Activated T-cell treated with anti-CD3 and anti-CD28 coated beads, Interleukin-2, amount 50 U/mL, for 48 hours (primary cell): ENCODE measurements at regions not wholly inside any gene's neighbourhood (a gene's known extent, or its start where the extent isn't known, plus 50 kb on each side); places are given as distances from the start of the nearest gene placed in this dataset.

Source experiments
- DNase-seq, 2 experiments: peaks; one replicate each; pipeline ENCODE4 v3.0.0-alpha.2; 2020

DNA sequence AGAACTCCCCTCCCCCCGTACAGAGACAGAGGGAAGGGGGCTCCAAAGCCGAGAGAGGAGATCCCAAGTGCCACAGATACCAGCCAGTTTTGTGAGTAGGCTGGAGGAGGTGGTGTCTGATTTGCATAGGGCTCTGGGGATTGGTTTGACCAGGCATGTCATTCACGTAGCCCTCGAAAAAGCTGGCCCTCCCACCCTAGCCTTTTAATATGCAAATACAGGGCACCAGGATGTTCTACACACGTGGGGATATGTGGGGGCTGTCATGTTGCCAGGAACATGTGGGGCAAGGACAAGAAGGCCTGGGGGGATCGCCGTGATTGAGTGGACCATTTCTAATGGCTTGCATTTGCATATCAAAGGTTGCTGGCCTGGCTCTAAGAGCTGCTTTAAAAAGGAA is 272.9 kb downstream of the PPP1R2C start:
- no peak for DNase-seq

GRCh38 chrX:42499620-42500019 is 278.3 kb downstream of the PPP1R2C start:
- DNase-seq = no peak

DNA sequence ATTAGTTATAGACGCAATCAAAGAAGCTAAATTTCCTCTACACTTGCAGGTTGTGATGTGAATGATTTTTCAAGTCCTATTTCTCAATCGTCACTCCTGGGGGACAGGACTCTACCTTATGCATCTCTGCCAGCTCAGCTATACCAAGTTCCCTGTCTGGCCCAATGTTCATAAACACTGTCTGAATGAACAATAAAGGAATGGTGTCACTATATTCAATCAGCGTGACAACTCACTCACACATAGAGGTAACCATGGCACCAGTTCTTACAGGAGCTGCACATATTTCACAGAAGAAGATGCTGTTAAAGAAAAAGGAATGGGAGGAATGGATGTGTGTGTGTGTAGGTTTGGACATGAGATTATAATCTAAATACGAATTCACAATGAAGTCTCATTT is 280.6 kb downstream of the PPP1R2C start:
- DNase-seq = no peak

- DNase-seq = no peak
Measured at GRCh38 chrX:42496239-42496638, 281.7 kb downstream of the PPP1R2C start.

DNA sequence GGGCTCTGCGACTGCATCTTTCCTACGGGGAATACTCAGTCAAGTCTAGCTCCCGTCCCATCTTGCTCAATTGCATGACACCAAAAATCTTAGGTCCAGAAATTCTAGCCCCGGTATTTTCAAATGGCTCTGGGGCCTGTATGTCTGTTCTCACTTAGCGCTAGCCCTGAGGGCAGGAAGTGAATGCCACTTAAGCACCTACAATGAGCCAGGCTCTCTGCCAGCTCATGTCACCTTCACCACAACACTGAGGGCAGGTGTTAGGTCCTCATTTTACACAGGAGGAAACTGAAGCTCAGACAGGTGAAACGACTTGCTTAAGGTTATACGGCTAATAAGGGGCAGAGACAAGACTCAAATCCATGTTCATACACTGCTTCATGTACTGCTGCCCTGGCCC is 282.8 kb downstream of the PPP1R2C start:
- DNase-seq = no peak

DNA sequence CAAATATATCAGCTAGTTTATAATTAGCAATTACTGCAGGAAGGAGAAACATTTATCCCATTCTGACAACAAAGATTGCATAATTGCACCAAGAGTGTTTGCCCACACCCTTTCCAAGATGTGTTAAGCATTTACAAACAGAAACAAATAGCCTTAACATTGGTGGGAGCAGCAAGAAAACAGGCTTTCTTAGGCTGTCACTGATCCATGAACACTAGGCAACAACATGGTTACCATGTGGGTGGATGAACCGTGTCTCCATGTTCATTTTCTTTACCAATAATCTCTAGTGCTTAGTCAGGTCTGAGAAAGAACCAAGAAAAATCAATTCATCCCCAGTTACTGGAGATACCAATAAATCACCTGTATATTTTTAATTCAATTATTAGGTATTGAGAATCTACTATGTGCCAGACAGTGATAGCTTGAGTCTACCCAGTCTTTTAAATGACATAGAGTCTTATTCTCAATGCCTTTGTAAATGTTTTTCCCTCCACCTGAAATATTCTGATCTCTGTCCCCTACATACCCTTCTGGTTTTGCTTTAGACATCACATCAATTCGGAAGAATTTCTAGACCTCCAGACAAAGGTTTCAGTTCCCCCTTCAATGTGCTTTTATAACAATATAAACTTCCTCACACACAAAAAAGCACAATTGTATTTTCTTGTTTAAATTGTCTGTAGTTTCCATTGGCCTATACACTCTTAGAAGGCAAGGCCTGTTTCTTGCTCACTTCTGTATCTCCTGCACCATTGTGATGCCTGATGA is 286.6 kb downstream of the PPP1R2C start:
- DNase-seq = no peak

DNA sequence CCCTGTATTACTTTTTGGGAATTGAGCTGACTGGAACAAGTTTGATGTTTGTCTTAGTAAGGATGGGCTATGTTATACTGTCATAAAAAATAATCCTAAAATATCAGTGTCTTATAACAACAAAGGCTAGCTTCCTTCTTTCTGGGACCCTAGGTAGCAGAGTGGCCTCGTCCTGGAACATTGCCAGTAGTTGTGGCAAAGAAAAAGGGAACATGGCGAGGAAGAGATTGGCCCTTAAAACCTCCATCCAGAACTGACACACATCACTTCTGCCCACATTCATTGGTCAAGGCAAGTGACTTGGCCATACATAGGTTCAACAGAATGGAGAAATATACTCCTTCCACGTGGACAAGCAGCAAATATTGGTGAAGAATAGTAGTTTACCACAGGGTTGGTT is 287.9 kb downstream of the PPP1R2C start:
- no peak for DNase-seq

DNA sequence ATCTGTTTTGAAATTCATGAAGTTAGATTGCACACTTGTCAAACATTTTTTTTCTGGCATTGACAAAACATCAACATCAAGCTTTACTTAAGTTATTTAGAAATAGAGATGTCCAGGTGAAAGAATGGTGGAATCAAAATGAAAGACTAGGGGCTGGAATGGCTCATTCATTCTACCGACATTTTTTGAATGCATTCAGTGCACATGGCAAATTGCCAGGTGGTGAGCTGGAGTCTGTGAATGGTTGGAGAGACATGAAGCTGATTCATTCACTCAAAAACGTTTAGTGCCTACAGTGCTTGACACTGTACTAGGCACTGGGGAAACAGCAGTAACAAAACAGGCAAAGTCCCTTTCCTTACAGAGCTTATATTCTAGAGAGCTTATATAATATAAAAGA is 292.4 kb downstream of the PPP1R2C start:
- no peak for DNase-seq

DNA sequence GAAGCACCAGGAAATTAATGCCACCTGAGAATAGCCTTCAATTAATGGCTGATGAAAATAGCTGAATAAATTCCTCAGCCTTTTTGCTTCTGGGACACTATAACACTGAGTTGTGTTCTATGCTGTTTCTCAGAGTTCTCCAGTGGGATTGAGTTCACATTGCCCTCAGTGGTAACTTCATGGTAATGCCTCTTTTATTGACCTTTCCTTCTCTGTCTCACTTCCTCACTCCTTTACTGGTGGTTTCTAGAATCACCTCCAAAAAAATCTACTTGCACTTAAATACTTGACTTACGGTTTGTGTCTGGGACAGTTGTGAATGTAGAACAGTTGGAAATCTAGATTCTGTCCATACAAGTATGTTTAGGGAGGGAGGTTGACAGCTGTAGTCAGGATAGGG is 293.7 kb downstream of the PPP1R2C start:
- DNase-seq = no peak

GRCh38 chrX:42477396-42477795 is 300.6 kb downstream of the PPP1R2C start:
- DNase-seq = no peak

- DNase-seq = no peak
Measured at GRCh38 chrX:42472727-42473126, 305.2 kb downstream of the PPP1R2C start.

DNA sequence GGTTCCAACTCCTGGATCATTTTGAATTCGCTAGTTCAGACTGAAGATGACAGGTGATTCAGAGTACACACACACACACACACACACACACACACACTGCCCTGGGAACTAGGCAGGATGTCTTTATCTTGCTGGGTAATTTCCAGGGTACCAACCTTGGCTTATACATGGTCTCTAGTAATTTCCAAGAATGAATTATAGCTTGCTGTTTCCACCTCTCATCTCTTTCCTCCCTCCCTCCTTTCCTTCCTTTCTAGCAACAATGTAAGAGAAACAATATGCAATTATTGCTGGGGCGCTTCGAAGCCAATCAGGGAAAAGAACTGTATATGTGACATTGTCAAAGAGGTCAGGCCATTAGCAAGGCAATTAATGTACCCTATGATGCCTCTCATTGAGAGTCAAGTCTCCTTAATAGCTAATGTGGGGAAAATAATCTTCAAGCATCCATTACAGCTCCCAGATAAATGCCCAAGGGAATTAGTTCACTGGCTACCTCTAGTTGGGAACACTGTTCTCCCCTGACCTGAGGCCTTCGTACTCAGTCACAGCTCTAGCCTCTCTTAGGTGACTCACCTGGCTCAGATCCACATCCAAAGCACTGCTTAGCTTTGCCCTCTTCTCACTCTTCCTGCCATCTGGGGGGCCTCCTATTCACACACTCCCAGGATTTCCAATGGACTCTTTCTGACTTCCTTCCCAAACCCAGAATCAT is 311.5 kb downstream of the PPP1R2C start:
- no peak for DNase-seq

- no peak for DNase-seq
Measured at GRCh38 chrX:42465821-42466220, 312.1 kb downstream of the PPP1R2C start.

GRCh38 chrX:42463706-42464490 is 314.1 kb downstream of the PPP1R2C start:
- no peak for DNase-seq

DNA sequence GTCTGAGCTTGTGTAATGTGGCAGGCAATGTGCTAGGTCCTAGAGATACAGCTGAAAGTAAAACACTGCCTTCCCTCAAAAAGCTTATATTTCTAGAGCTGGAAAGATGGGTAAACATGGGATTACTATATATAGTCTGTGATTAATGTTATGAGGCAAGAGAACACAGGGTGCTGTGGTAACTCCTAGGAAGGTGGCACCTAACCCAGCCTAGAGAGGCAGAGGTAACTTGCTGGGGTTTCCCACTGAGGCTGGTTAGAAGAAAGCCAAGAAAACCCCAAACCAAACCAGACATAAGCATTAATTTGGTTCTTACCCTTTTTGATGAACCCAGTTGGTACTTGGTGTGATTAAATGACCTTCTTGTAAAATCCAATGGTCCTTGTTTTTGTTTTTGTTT is 315.0 kb downstream of the PPP1R2C start:
- DNase-seq = no peak

GRCh38 chrX:42460706-42461105 is 317.3 kb downstream of the PPP1R2C start:
- DNase-seq = no peak

DNA sequence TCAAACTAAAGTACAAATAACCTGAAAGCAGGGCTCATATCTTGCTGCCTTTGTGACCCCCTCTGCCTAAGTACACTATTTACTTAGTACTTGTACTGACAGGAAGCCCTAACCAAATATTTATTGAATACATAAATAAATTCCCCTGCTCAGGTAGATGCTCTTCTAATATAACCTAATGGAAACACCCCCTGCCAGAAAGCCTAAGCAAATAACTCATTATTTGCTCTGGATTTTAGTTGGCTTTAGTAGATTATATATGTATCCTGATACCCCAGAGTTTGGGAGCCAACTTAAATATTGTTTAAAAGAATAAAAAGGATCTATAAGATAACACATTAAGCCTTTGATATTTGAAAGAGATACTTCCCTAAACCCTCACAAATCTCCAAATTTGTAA is 318.2 kb downstream of the PPP1R2C start:
- no peak for DNase-seq

DNA sequence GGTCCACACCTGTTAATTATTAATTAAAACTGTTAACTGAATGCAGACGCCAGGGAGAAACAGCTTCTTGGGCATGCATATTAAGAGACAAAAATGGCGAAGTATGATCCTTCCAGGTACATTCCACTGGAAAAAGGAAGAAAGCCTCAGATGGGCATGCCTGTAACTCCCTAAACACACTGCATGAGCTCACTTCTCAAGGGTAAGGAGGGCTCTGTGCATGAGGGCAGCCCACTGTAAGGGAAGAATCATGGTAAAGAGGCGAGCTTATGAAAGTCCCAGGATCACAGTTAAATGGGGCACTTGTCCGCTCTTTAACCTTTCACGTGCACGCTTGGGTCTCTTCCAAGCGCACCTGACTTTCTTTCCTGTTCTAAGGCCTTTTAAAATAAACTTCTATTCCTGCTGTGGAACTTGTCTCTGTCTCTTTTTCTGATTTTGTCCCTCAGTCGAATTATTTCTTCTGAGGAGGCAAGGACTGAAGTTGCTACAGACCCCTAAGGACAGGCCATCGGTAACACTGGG is 321.7 kb downstream of the PPP1R2C start:
- no peak for DNase-seq

DNA sequence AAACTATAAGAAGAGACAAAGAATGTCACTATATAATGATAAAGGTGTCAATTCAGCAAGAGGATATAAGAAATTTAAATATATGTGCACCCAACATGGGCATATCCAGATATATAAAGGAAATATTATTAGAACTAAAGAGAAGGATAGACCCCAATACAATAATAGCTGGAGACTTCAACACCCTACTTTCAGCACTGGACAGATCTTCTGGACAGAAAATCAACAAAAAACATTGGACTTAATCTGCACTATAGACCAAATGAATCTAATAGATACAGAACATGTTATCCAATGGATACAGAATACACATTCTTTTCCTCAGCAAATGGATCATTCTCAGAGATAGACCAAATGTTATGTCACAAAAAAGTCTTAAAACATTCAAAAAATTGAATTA is 327.7 kb downstream of the PPP1R2C start:
- DNase-seq = no peak

DNA sequence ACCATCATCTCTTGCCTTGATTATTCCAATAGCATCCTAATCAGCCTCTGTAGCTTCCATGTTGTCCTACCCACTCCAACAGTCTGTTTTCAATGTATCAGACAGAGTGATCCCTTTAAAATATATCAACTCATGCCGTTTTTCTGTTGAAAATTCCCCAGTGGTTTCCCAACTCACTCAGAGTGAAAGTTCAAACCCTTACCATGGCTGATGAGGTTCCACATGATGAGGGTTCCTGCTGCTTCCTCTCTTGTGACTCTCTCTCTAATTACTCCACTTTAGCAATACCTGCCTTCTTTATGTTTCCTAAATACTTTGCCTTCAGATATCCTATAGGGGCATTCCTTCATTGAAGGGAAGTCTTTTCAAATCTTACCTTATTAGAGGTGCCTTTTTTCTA is 334.7 kb downstream of the PPP1R2C start:
- no peak for DNase-seq

GRCh38 chrX:42442745-42443144 is 335.2 kb downstream of the PPP1R2C start:
- DNase-seq = no peak

GRCh38 chrX:42437211-42437610 is 340.8 kb downstream of the PPP1R2C start:
- no peak for DNase-seq

DNA sequence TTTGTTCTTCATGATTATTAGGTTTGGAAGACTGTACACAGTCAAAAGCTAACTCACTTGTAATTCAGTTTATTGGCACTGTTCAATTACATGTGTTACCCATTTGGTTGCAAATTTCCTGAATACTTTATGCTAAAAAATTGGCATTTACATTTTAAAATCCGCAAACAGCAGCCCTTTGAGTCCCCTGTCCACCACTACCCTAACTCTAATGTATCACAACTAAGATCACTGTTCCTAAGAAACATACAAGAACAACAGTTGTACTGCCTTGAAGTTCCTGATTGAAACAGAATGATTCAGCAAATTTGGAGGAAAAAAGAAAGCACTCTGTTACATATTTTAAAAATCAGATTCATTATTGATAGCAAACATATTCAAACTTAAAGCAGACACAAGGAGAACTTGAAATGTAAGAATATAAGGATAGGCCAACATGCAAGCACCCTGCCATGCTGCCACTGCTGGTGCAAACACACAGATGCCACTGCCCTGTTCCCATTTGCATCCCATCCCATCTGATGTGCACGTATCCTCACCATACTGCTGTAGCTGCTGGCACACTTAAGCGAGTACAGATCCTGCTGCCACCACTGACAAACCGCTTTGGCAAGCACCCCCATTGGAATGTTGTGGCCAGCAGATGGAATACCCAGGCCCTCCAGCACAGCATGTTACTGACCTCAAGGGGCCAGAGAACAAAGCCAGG is 343.4 kb downstream of the PPP1R2C start:
- no peak for DNase-seq
